ENCODE measurements at regions not wholly inside any gene's neighbourhood (a gene's known extent, or its start where the extent isn't known, plus 50 kb on each side); places are given as distances from the start of the nearest gene placed in this dataset.

DNA sequence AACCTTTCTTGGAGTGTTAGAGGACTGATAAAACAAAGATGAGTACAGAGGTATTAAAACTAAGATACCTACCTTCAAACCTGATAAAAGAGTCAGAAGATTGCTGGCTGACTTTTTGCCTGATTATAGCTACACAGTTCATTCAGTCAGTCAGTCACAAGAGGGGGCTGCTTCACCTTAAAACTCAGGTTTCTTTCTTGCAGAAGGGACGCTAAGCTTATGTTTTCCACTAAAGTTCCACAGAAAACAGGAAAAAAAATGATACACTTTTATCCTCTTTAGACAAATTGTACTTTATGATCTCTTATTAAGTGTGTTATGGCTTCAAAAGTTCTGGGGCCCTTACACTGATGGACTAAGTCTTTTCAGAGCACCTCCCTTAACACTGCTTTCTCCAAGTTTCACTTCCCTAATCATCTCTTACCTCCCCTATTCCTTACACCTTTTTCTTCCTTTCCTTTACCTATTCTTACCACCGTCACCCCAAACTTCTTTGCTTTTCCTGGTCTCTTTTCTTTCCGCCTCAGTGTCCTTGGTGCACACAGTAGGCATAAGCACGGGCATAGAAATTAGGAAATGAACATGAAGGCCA, 448.7 kb upstream of the OR4E1 start:
- TF ChIP-seq, protein P1, sequence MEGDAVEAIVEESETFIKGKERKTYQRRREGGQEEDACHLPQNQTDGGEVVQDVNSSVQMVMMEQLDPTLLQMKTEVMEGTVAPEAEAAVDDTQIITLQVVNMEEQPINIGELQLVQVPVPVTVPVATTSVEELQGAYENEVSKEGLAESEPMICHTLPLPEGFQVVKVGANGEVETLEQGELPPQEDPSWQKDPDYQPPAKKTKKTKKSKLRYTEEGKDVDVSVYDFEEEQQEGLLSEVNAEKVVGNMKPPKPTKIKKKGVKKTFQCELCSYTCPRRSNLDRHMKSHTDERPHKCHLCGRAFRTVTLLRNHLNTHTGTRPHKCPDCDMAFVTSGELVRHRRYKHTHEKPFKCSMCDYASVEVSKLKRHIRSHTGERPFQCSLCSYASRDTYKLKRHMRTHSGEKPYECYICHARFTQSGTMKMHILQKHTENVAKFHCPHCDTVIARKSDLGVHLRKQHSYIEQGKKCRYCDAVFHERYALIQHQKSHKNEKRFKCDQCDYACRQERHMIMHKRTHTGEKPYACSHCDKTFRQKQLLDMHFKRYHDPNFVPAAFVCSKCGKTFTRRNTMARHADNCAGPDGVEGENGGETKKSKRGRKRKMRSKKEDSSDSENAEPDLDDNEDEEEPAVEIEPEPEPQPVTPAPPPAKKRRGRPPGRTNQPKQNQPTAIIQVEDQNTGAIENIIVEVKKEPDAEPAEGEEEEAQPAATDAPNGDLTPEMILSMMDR (IDR thresholded peaks at IDR 0.05): no peak
- TF ChIP-seq POLR2A (IDR thresholded peaks at IDR 0.05): no peak
